MM.1S (cell line): ENCODE measurements at regions not wholly inside any gene's neighbourhood (a gene's known extent, or its start where the extent isn't known, plus 50 kb on each side); places are given as distances from the start of the nearest gene placed in this dataset.

ENCODE experiments used
- EZH2 ChIP-seq: fragments of 300-600 bp; sonication (generic); optimal IDR thresholded peaks from 2 replicates; pipeline ENCODE3; 2017; ENCODE audit warnings: low read depth, mild to moderate bottlenecking, antibody characterized with exemption, low read length, mixed read lengths
- EZH2phosphoT487 ChIP-seq: fragments of 300-600 bp; sonication (generic); IDR thresholded peaks from 2 replicates; pipeline ENCODE4 v1.6.1; 2018; ENCODE audit warnings: antibody characterized with exemption, low read length
- TF ChIP-seq, protein P1 (sequence below): fragments of 300-600 bp; sonication (generic); IDR thresholded peaks from 2 replicates; pipeline ENCODE4 v1.5.1; 2016; ENCODE audit warnings: antibody characterized with exemption, low read length, mixed read lengths

DNA sequence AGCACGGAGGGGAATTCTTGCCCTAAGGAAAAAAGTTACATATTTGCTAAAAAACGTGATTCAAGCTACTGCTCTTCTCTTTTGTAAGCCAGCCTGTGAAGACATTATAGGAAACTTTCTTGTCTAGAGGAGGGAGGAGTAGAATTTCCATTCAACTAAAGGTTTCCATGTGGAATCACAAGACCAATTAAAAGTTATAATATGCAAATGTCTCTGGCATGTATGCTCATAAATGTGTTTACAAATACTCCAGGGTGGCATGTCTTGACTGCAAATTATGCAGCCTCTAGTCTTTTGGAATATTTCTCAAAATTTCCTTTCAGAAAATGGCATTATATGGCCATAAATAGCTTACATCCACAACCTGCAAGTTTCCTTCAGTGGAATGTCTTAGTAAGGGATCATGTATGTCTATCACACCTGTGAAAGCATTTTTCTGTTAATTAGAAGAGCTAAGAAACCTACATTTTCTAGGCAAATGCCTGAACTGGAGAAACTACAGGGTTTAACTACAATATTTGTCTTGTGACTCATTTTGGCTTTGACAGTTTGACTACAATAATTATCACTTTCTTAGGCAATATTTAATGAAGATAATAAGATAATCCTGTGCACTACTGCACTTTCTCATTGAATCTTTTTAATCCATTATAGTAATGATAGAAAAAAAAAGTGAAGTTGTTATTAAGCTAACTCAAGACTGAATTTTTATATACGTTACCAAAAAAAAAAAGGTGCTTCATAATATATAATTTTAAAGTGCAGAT lies 111.1 kb upstream of the C10orf90 start:
- TF ChIP-seq, protein P1, sequence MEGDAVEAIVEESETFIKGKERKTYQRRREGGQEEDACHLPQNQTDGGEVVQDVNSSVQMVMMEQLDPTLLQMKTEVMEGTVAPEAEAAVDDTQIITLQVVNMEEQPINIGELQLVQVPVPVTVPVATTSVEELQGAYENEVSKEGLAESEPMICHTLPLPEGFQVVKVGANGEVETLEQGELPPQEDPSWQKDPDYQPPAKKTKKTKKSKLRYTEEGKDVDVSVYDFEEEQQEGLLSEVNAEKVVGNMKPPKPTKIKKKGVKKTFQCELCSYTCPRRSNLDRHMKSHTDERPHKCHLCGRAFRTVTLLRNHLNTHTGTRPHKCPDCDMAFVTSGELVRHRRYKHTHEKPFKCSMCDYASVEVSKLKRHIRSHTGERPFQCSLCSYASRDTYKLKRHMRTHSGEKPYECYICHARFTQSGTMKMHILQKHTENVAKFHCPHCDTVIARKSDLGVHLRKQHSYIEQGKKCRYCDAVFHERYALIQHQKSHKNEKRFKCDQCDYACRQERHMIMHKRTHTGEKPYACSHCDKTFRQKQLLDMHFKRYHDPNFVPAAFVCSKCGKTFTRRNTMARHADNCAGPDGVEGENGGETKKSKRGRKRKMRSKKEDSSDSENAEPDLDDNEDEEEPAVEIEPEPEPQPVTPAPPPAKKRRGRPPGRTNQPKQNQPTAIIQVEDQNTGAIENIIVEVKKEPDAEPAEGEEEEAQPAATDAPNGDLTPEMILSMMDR: no peak
- TF ChIP-seq EZH2 (no peak), EZH2phosphoT487 (no peak)
